Esophagus muscularis mucosa (tissue), 4 donors: ENCODE measurements at regions not wholly inside any gene's neighbourhood (a gene's known extent, or its start where the extent isn't known, plus 50 kb on each side); places are given as distances from the start of the nearest gene placed in this dataset.
"Not testable (repeated sequence)": the region's sequence is repeated elsewhere in the genome, so short reads cannot be mapped to it uniquely, and the experiment has no call there.

Experiments
- DNase-seq: peaks from one replicate; pipeline ENCODE4 v3.0.0-alpha.2; 2017; ENCODE audit errors: extremely low spot score
- H3K27ac ChIP-seq, 4 donors: fragments of 200-600 bp; sonication (generic); replicated peaks in 1 of 4; 1 replicate in 3 of 4; 2 replicates in 1 of 4; pipeline ENCODE4 v1.5.1; 2016 to 2019; ENCODE audit warnings: mild to moderate bottlenecking in 1 of 4
- H3K27me3 ChIP-seq, 4 donors: fragments of 200-600 bp; sonication (generic); one replicate each; pipeline versions ENCODE4 v1.5.1 to v1.6.0; 2016 to 2019
- H3K36me3 ChIP-seq, 4 donors: fragments of 200-600 bp; sonication (generic); one replicate each; pipeline ENCODE4 v1.5.1; 2016 to 2019
- H3K4me1 ChIP-seq, 4 donors: fragments of 200-600 bp; sonication (generic); one replicate each; pipeline ENCODE4 v1.5.1; 2016 to 2019
- H3K4me3 ChIP-seq, 4 donors: fragments of 200-600 bp; sonication (generic); 1 replicate in 2 of 4; 2 replicates in 2 of 4; pipeline ENCODE4 v1.5.1; 2016 to 2019; ENCODE audit warnings: mild to moderate bottlenecking in 4 of 4, moderate library complexity in 1 of 4
- H3K9me3 ChIP-seq, 4 donors: fragments of 200-600 bp; sonication (generic); 1 replicate in 3 of 4; 2 replicates in 1 of 4; pipeline ENCODE4 v1.5.1; 2016 to 2019
- CTCF ChIP-seq, 3 experiments: fragments of 200-600 bp in 2 of 3; fragments of 450-650 bp in 1 of 3; sonication (generic) in 2 of 3; IDR thresholded peaks; one replicate each; pipeline ENCODE4 v1.5.1; 2017 to 2019; ENCODE audit warnings: antibody characterized with exemption in 3 of 3, mild to moderate bottlenecking in 2 of 3, moderate library complexity in 1 of 3
- EP300 ChIP-seq: sonication (generic); formaldehyde crosslinking; IDR thresholded peaks from one replicate; pipeline ENCODE4 v1.6.1; 2017; ENCODE audit warnings: antibody characterized with exemption
- POLR2A ChIP-seq: fragments of 450-650 bp; IDR thresholded peaks from one replicate; pipeline ENCODE4 v1.6.1; 2017; ENCODE audit warnings: antibody characterized with exemption, moderate library complexity, mild to moderate bottlenecking, low read depth
- POLR2AphosphoS5 ChIP-seq, 2 donors: sonication (generic); formaldehyde crosslinking; IDR thresholded peaks; one replicate each; pipeline ENCODE4 v1.6.1; 2017; ENCODE audit warnings: antibody characterized with exemption in 2 of 2
- WGBS: methylation state at CpG from one replicate; pipeline ENCODE4 v1.1.5; 2018; 5-methylcytosine and 5-hydroxymethylcytosine counted together
- intact Hi-C: fragments of 100-400 bp; cut with DNase I; formaldehyde crosslinking; loops from one replicate; pipeline ENCODE4 v1.15.1; 2023

GRCh38 chr2:195138435-195138834 lies 518.6 kb upstream of the SLC39A10 start:
- H3K4me3 ChIP-seq = no peak overlapping the region
- intact Hi-C loops = no loop called here
- WGBS = 84% methylated on average over 7 of the region's 7 CpGs
- DNase-seq = no peak
- H3K27ac ChIP-seq = no peak overlapping the region
- no peaks in the 10 kb centered on the region for H3K9me3 ChIP-seq
- no peak for TF ChIP-seq EP300
- no peak for TF ChIP-seq POLR2AphosphoS5 (IDR thresholded peaks at IDR 0.05)
- no peak for TF ChIP-seq CTCF (IDR thresholded peaks at IDR 0.05)
- TF ChIP-seq POLR2A = no peak
- H3K4me1 ChIP-seq = no peaks in the 10 kb centered on the region
- H3K27me3 ChIP-seq = no peaks in the 10 kb centered on the region
- no peaks in the 10 kb centered on the region for H3K36me3 ChIP-seq

GRCh38 chr2:195125889-195126288 lies 531.1 kb upstream of the SLC39A10 start:
- H3K4me3 ChIP-seq, H3K9me3 ChIP-seq, DNase-seq, H3K27ac ChIP-seq, intact Hi-C loops, H3K27me3 ChIP-seq, H3K36me3 ChIP-seq, H3K4me1 ChIP-seq: not testable (repeated sequence)
- 68% methylated on average over 3 of the region's 3 CpGs for WGBS

- no peaks in the 10 kb centered on the region for H3K27me3 ChIP-seq
- DNase-seq = no peak
- H3K27ac ChIP-seq = no peak overlapping the region
- TF ChIP-seq POLR2AphosphoS5 (IDR thresholded peaks at IDR 0.05) = no peak
- TF ChIP-seq POLR2A = no peak
- TF ChIP-seq CTCF (IDR thresholded peaks at IDR 0.05) = no peak
- TF ChIP-seq EP300 = no peak
- no peaks in the 10 kb centered on the region for H3K4me1 ChIP-seq
- no peaks in the 10 kb centered on the region for H3K9me3 ChIP-seq
- H3K4me3 ChIP-seq = no peak overlapping the region
- intact Hi-C loops = no loop called here
- no peaks in the 10 kb centered on the region for H3K36me3 ChIP-seq
- 91% methylated on average over 9 of the region's 10 CpGs for WGBS
Observed at GRCh38 chr2:195124391-195125079, 532.5 kb upstream of the SLC39A10 start.

- Histone ChIP-seq H3K4me1 (no peaks in the 10 kb centered on the region), H3K36me3 (no peaks in the 10 kb centered on the region), H3K27ac (no peak overlapping the region), H3K9me3 (no peaks in the 10 kb centered on the region), H3K4me3 (no peak overlapping the region), H3K27me3 (no peaks in the 10 kb centered on the region)
- no peak for DNase-seq
- WGBS = 100% methylated on average over 1 of the region's 1 CpG
- TF ChIP-seq CTCF (IDR thresholded peaks at IDR 0.05) = no peak
- no peak for TF ChIP-seq EP300
- intact Hi-C loops = no loop called here
Observed at GRCh38 chr2:195122653-195123052, 534.4 kb upstream of the SLC39A10 start.

GRCh38 chr2:195121341-195121740 lies 535.7 kb upstream of the SLC39A10 start:
- Histone ChIP-seq H3K4me3 (no peak overlapping the region), H3K4me1 (no peaks in the 10 kb centered on the region), H3K27ac (no peak overlapping the region), H3K27me3 (no peaks in the 10 kb centered on the region), H3K9me3 (no peaks in the 10 kb centered on the region), H3K36me3 (no peaks in the 10 kb centered on the region)
- 53% methylated on average over 3 of the region's 3 CpGs for WGBS
- TF ChIP-seq POLR2A (no peak), CTCF (IDR thresholded peaks at IDR 0.05) (no peak), EP300 (no peak), POLR2AphosphoS5 (IDR thresholded peaks at IDR 0.05) (no peak)
- DNase-seq = no peak
- intact Hi-C loops = no loop called here
